Lower leg skin (tissue), 4 donors: ENCODE measurements at regions not wholly inside any gene's neighbourhood (a gene's known extent, or its start where the extent isn't known, plus 50 kb on each side); places are given as distances from the start of the nearest gene placed in this dataset.

Experiments
- DNase-seq, 2 donors: peaks; one replicate each; pipeline ENCODE4 v3.0.0-alpha.2; 2019; ENCODE audit warnings: low spot score in 2 of 2
- H3K4me3 ChIP-seq: fragments of 200-600 bp; sonication (generic); 2 replicates; pipeline ENCODE4 v1.5.1; 2017; ENCODE audit warnings: mild to moderate bottlenecking, low read depth; ENCODE audit not compliant: poor library complexity, severe bottlenecking
- POLR2A ChIP-seq, 2 donors: fragments of 450-650 bp; IDR thresholded peaks; one replicate each; pipeline ENCODE4 v1.6.1; 2016 to 2017; ENCODE audit warnings: antibody characterized with exemption in 2 of 2, mild to moderate bottlenecking in 1 of 2, moderate library complexity in 1 of 2
- WGBS, 2 donors: methylation state at CpG; one replicate each; pipeline ENCODE4 v1.1.5; 2018; 5-methylcytosine and 5-hydroxymethylcytosine counted together
- intact Hi-C: fragments of 100-400 bp; cut with DNase I; formaldehyde crosslinking; loops from one replicate; pipeline ENCODE4 v1.15.0; 2023; ENCODE audit warnings: low total_unique reads
- TF ChIP-seq, protein P1 (sequence below), 3 donors: fragments of 450-650 bp; IDR thresholded peaks; one replicate each; pipeline ENCODE4 v1.5.1; 2016; ENCODE audit warnings: antibody characterized with exemption in 3 of 3, mild to moderate bottlenecking in 3 of 3, moderate library complexity in 2 of 3

DNA sequence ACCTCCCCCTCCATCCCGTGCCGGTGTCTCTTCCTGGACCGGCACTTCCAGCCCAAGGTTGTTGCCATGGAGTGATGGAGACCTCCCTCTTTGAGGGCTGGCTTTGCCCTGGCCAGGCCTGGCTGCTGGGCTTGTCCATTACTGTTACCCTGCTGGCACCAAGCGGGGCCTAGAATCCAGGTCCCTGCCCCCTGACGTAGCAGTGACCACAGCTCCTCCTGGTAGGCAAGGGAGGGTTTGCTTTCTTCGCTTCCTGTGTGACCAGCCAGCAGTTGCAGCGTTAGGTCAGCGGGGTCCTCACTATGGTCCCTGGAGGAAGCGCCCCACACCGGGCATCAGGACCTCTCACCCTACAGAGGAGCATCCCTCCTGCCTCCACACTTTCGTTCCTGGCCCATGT, 146.7 kb upstream of the COL5A1 start:
- DNase-seq, result peak in 1 of 2 donors; percentile 59
- 78 to 83% methylated on average over 9 to 11 of the region's 11 CpGs for WGBS, 2 donors
- TF ChIP-seq, protein P1, sequence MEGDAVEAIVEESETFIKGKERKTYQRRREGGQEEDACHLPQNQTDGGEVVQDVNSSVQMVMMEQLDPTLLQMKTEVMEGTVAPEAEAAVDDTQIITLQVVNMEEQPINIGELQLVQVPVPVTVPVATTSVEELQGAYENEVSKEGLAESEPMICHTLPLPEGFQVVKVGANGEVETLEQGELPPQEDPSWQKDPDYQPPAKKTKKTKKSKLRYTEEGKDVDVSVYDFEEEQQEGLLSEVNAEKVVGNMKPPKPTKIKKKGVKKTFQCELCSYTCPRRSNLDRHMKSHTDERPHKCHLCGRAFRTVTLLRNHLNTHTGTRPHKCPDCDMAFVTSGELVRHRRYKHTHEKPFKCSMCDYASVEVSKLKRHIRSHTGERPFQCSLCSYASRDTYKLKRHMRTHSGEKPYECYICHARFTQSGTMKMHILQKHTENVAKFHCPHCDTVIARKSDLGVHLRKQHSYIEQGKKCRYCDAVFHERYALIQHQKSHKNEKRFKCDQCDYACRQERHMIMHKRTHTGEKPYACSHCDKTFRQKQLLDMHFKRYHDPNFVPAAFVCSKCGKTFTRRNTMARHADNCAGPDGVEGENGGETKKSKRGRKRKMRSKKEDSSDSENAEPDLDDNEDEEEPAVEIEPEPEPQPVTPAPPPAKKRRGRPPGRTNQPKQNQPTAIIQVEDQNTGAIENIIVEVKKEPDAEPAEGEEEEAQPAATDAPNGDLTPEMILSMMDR (IDR thresholded peaks at IDR 0.05), result no peak
- TF ChIP-seq POLR2A (IDR thresholded peaks at IDR 0.05), result no peak
- intact Hi-C loops, result no loop called here
- H3K4me3 ChIP-seq, result no peak overlapping the region

GRCh38 chr9:134495881-134496412, 145.7 kb upstream of the COL5A1 start:
- intact Hi-C loops, result no loop called here
- 90 to 92% methylated on average over 17 of the region's 17 CpGs for WGBS, 2 donors

DNA sequence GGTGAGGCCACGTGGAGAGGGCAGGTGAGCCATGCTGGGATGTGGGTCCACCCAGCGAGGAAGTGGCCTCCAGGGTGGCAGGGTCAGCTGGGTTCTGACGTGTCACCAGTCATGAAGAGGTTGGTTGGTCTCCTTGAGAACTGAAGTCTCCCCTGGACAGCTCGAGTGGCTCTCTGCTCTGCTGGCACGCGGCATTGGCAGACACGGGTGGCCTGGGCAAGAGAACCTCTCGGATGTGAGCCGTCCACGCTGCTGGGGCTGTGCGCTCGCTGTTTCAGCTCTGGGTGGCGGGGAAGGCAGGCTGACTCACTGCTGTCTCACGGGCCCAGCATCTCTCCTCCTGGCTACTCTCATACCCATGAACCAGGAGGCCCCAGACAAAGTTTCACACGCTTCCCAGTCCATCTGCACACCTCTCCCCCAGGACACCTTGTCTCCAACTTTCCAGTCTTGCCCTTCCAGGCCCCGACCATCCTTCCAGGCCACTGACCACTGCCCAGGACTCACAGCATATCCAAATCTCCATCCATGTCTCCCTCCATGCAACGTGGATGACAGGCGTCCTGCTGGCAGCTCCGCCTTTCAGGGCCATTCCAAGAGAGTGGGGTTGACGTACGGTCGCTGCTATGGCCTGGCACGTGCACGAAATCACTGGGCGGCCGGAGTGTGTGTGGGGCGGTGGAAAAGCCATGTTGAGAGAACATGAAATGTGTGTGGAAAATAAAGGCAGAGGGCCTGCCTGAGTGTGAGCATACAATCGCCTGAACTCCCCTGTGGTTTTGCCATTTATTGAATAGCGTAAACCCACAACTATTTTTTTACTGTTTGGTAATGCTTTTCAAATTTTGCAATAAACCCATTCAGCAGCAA, 145.0 kb upstream of the COL5A1 start:
- intact Hi-C loops, result no loop called here
- DNase-seq, result peak in 1 of 2 donors; percentile 85
- WGBS, 2 donors, result 68 to 70% methylated on average over 22 to 29 of the region's 29 CpGs

More at GRCh38 chr9:134495881-134496412, 145.7 kb upstream of the COL5A1 start:
- no peak overlapping the region for H3K4me3 ChIP-seq
- peak in 1 of 2 donors; percentile 77 for DNase-seq
- TF ChIP-seq POLR2A (IDR thresholded peaks at IDR 0.05), result no peak
- TF ChIP-seq, protein P1 (IDR thresholded peaks at IDR 0.05), result no peak

GRCh38 chr9:134497283-134497860, 144.2 kb upstream of the COL5A1 start:
- WGBS, 2 donors, result 66 to 72% methylated on average over 5 of the region's 5 CpGs
- DNase-seq, result peak in 1 of 2 donors; percentile 43
- H3K4me3 ChIP-seq, result no peak overlapping the region
- intact Hi-C loops, result no loop called here
- TF ChIP-seq POLR2A (IDR thresholded peaks at IDR 0.05), result no peak
- TF ChIP-seq, protein P1 (IDR thresholded peaks at IDR 0.05), result no peak

More for the DNA sequence above, 145.0 kb upstream of the COL5A1 start:
- no peak overlapping the region for H3K4me3 ChIP-seq
- TF ChIP-seq, protein P1 (IDR thresholded peaks at IDR 0.05), result no peak
- TF ChIP-seq POLR2A (IDR thresholded peaks at IDR 0.05), result no peak

- no peak for DNase-seq
- intact Hi-C loops, result no loop called here
- TF ChIP-seq, protein P1 (IDR thresholded peaks at IDR 0.05), result no peak
- no peak for TF ChIP-seq POLR2A (IDR thresholded peaks at IDR 0.05)
- WGBS, 2 donors, result 92 to 100% methylated on average over 1 of the region's 1 CpG
- no peak overlapping the region for H3K4me3 ChIP-seq
Measured at GRCh38 chr9:134498814-134499166, 142.8 kb upstream of the COL5A1 start.
